ENCODE measurements at regions not wholly inside any gene's neighbourhood (a gene's known extent, or its start where the extent isn't known, plus 50 kb on each side); places are given as distances from the start of the nearest gene placed in this dataset.

- Histone ChIP-seq H3K4me1 (peaks cover 52% of the 10 kb centered on the region), H3K9me3 (no peaks in the 10 kb centered on the region), H3K36me3 (replicated peaks) (no peaks in the 10 kb centered on the region), H3K27me3 (ENCODE audit: low read depth) (no peaks in the 10 kb centered on the region), H3K4me3 (no peak overlapping the region)
- in situ Hi-C loops (cut with MboI; ENCODE audit: low sequenced_read_pairs): loop anchor here (10.0 kb wide), 1 partner anchor 52 kb away; the partner anchor contains the start of gene SKAP2
- DNase-seq (ENCODE audit: low spot score in 2 of 2): no peak
Observed at GRCh38 chr7:26916336-26916735, 51.9 kb upstream of the SKAP2 start.
